Gastroesophageal sphincter (tissue), 3 donors: ENCODE measurements at regions not wholly inside any gene's neighbourhood (a gene's known extent, or its start where the extent isn't known, plus 50 kb on each side); places are given as distances from the start of the nearest gene placed in this dataset.

Experiments used
- CTCF ChIP-seq, 4 experiments: fragments of 200-600 bp in 2 of 4; fragments of 450-650 bp in 2 of 4; sonication (generic) in 1 of 4; IDR thresholded peaks; one replicate each; pipeline ENCODE4 v1.5.1; 2017 to 2019; ENCODE audit warnings: antibody characterized with exemption in 4 of 4, mild to moderate bottlenecking in 2 of 4, moderate library complexity in 2 of 4
- EP300 ChIP-seq: sonication (generic); formaldehyde crosslinking; IDR thresholded peaks from one replicate; pipeline ENCODE4 v1.6.1; 2017; ENCODE audit warnings: antibody characterized with exemption, mild to moderate bottlenecking
- POLR2A ChIP-seq, 2 donors: fragments of 450-650 bp; IDR thresholded peaks; one replicate each; pipeline ENCODE4 v1.6.1; 2017; ENCODE audit warnings: antibody characterized with exemption in 2 of 2, mild to moderate bottlenecking in 2 of 2, moderate library complexity in 1 of 2
- POLR2AphosphoS5 ChIP-seq: sonication (generic); formaldehyde crosslinking; IDR thresholded peaks from one replicate; pipeline ENCODE4 v1.6.1; 2017; ENCODE audit warnings: antibody characterized with exemption

GRCh38 chr3:168613151-168613550 is 517.4 kb upstream of the GOLIM4 start:
- TF ChIP-seq POLR2AphosphoS5 = no peak
- no peak for TF ChIP-seq CTCF (IDR thresholded peaks at IDR 0.05)
- no peak for TF ChIP-seq EP300
- no peak for TF ChIP-seq POLR2A (IDR thresholded peaks at IDR 0.05)
